MCF 10A (cell line): ENCODE measurements at regions not wholly inside any gene's neighbourhood (a gene's known extent, or its start where the extent isn't known, plus 50 kb on each side); places are given as distances from the start of the nearest gene placed in this dataset.
"Not testable (repeated sequence)": the region's sequence is repeated elsewhere in the genome, so short reads cannot be mapped to it uniquely, and the experiment has no call there.

Source experiments
- BruUV-seq: library from RNA; stranded (reverse); fragments of 400-500 nt; replicated peaks from 2 replicates; lab custom pipeline; 2021; lab: Mats Ljungman, UMichigan
- CTCF ChIA-PET: fragments of 300-600 bp; sonication (Branson Sonifier 250); formaldehyde crosslinking; extraction: SDS; loops from one replicate; lab custom pipeline; 2021; ENCODE audit warnings: antibody characterized with exemption, inconsistent platforms; lab: Yijun Ruan, JAX
- POLR2A ChIA-PET: fragments of 300-600, 350-650 bp; sonication (Branson Sonifier 250); formaldehyde crosslinking; extraction: SDS; loops from one replicate; lab custom pipeline; 2020; ENCODE audit warnings: antibody characterized with exemption, inconsistent platforms; lab: Yijun Ruan, JAX
- DNase-seq: peaks from one replicate; pipeline ENCODE4 v3.0.0-alpha.2; 2018; ENCODE audit not compliant: unreplicated experiment
- H3K27ac Mint-ChIP-seq: one replicate; pipeline ENCODE4 v1.8.0; 2022; ENCODE audit warnings: mild to moderate bottlenecking, low read depth, mixed read lengths; ENCODE audit not compliant: unreplicated experiment
- H3K27me3 Mint-ChIP-seq: one replicate; pipeline ENCODE4 v1.8.0; 2022; ENCODE audit warnings: mixed read lengths; ENCODE audit not compliant: insufficient read depth, unreplicated experiment
- H3K36me3 Mint-ChIP-seq: one replicate; pipeline ENCODE4 v1.8.0; 2022; ENCODE audit warnings: mild to moderate bottlenecking, moderate library complexity, mixed read lengths; ENCODE audit not compliant: insufficient read depth, unreplicated experiment
- H3K4me1 Mint-ChIP-seq: one replicate; pipeline ENCODE4 v1.8.0; 2022; ENCODE audit warnings: mixed read lengths; ENCODE audit not compliant: insufficient read depth, unreplicated experiment
- H3K4me3 Mint-ChIP-seq: one replicate; pipeline ENCODE4 v1.8.0; 2022; ENCODE audit warnings: mild to moderate bottlenecking, moderate library complexity, mixed read lengths; ENCODE audit not compliant: unreplicated experiment
- H3K9me3 Mint-ChIP-seq: one replicate; pipeline ENCODE4 v1.8.0; 2022; ENCODE audit warnings: mixed read lengths; ENCODE audit not compliant: unreplicated experiment
- CTCF ChIP-seq: fragments of 200-600 bp; IDR thresholded peaks from one replicate; pipeline ENCODE4 v1.8.0; 2022; ENCODE audit warnings: antibody characterized with exemption, mild to moderate bottlenecking; ENCODE audit not compliant: unreplicated experiment
- intact Hi-C: fragments of 100-400 bp; cut with micrococcal nuclease; formaldehyde crosslinking; loops from 2 replicates; pipeline ENCODE4 v1.14.1; 2022

GRCh38 chr3:182516597-182517336, 276.5 kb upstream of the ATP11B start:
- Mint-ChIP-seq H3K36me3 (no peaks in the 10 kb centered on the region), H3K27ac (no peak overlapping the region), H3K27me3 (no peaks in the 10 kb centered on the region), H3K9me3 (no peaks in the 10 kb centered on the region), H3K4me3 (no peak overlapping the region), H3K4me1 (no peaks in the 10 kb centered on the region)
- BruUV-seq, result no TSS peak
- intact Hi-C loops, result no loop called here
- DNase-seq, result no peak
- no peak for TF ChIP-seq CTCF
- ChIA-PET CTCF (interaction anchor here (0.6 kb wide), 1 partner anchor 758 kb away, joined by 5 read pairs; no protein-coding TSS in a partner anchor), POLR2A (interaction anchor here (0.9 kb wide), 1 partner anchor 1280 kb away, joined by 4 read pairs; no protein-coding TSS in a partner anchor)

- no peaks in the 10 kb centered on the region for H3K36me3 Mint-ChIP-seq
- H3K4me1 Mint-ChIP-seq, result no peaks in the 10 kb centered on the region
- no peaks in the 10 kb centered on the region for H3K27me3 Mint-ChIP-seq
- no peak for DNase-seq
- intact Hi-C loops, result no loop called here
- no TSS peak for BruUV-seq
- no peaks in the 10 kb centered on the region for H3K9me3 Mint-ChIP-seq
- H3K27ac Mint-ChIP-seq, result no peak overlapping the region
- ChIA-PET POLR2A (interaction anchor here (0.7 kb wide), 1 partner anchor 43 kb away, joined by 3 read pairs; no protein-coding TSS in a partner anchor), CTCF (no interaction called here)
- TF ChIP-seq CTCF, result no peak
- H3K4me3 Mint-ChIP-seq, result no peak overlapping the region
Measured at GRCh38 chr3:182519569-182519968, 273.7 kb upstream of the ATP11B start.

GRCh38 chr3:182521339-182521738, 272.0 kb upstream of the ATP11B start:
- H3K4me1 Mint-ChIP-seq, result no peaks in the 10 kb centered on the region

GRCh38 chr3:182523424-182523823, 269.9 kb upstream of the ATP11B start:
- H3K27me3 Mint-ChIP-seq, DNase-seq, H3K9me3 Mint-ChIP-seq, H3K36me3 Mint-ChIP-seq, H3K27ac Mint-ChIP-seq, H3K4me1 Mint-ChIP-seq, BruUV-seq, POLR2A ChIA-PET, intact Hi-C loops, H3K4me3 Mint-ChIP-seq: not testable (repeated sequence)
- CTCF ChIA-PET, result interaction anchor here (0.7 kb wide), 1 partner anchor 21 kb away, joined by 3 read pairs; no protein-coding TSS in a partner anchor

More at GRCh38 chr3:182521339-182521738, 272.0 kb upstream of the ATP11B start:
- no peak for TF ChIP-seq CTCF
- intact Hi-C loops, result no loop called here
- ChIA-PET CTCF (interaction anchor here (0.7 to 0.9 kb wide), 2 partner anchors 25 to 1843 kb away, joined by 3 read pairs; no protein-coding TSS in a partner anchor), POLR2A (no interaction called here)
- no TSS peak for BruUV-seq
- no peaks in the 10 kb centered on the region for H3K36me3 Mint-ChIP-seq
- H3K27me3 Mint-ChIP-seq, result no peaks in the 10 kb centered on the region
- no peak overlapping the region for H3K27ac Mint-ChIP-seq
- no peak for DNase-seq
- no peak overlapping the region for H3K4me3 Mint-ChIP-seq
- H3K9me3 Mint-ChIP-seq, result no peaks in the 10 kb centered on the region
